ENCODE measurements at regions not wholly inside any gene's neighbourhood (a gene's known extent, or its start where the extent isn't known, plus 50 kb on each side); places are given as distances from the start of the nearest gene placed in this dataset.

DNA sequence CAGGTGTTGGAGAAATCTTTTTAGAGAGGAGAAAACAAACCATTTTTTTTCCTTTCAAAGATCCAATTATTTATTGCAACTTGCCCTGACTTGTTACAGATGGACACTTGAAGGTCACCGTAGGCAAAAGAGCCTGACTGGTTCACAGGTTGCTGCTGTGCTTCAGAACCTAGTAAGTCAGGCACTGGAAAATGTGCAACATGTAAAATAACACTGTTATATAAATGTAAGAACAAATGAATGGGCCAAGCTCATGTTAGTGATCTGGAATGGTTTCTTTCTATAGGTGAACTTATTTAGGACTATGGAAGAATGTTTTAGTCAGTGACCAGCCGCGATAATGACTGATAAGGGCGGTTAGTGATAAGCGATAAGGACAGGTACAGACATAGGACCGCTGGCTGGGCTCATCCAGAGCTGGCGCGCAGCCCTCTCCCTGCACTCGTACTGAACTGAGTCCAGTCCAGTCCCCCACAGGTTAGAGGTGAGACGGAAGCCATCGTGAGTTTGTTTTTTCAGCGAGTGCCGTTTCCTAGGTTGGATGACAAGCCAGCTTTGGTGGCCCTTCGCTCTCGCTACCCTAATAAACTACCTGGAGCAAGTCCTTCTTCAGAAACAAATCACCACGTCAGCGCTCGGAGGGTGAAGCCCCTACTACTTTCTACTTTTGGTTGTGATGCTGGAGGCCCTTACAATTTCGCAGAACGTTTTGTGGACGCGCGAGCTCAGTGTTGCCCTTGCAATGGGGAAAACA lies 94.4 kb upstream of the PRDM1 start:
- TF ChIP-seq, protein P1, sequence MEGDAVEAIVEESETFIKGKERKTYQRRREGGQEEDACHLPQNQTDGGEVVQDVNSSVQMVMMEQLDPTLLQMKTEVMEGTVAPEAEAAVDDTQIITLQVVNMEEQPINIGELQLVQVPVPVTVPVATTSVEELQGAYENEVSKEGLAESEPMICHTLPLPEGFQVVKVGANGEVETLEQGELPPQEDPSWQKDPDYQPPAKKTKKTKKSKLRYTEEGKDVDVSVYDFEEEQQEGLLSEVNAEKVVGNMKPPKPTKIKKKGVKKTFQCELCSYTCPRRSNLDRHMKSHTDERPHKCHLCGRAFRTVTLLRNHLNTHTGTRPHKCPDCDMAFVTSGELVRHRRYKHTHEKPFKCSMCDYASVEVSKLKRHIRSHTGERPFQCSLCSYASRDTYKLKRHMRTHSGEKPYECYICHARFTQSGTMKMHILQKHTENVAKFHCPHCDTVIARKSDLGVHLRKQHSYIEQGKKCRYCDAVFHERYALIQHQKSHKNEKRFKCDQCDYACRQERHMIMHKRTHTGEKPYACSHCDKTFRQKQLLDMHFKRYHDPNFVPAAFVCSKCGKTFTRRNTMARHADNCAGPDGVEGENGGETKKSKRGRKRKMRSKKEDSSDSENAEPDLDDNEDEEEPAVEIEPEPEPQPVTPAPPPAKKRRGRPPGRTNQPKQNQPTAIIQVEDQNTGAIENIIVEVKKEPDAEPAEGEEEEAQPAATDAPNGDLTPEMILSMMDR (IDR thresholded peaks at IDR 0.05; ENCODE audit: extremely low read depth, missing control alignments) = no peak
- DNase-seq (ENCODE audit: low spot score) = no peak

DNA sequence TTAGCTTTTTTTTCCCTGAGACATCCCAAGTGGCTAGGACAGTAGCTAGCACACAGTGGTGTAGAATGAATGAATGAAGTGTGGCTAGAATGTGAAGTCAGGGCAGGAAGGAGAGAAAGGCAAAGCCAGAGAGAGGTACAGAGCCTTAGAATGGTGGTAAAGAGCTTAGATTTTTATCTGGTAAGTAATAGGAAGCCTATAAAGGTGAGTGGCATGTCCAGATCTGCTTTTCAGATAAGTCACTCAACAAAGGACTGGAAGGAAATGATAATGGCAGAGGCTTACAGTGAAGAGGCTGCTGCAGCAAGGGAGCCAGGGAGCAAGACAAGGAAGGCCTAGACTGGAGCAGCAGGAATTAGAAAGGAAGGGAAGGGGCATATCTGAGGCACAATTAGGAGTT lies 96.0 kb upstream of the PRDM1 start:
- no peak for DNase-seq (ENCODE audit: low spot score)
- TF ChIP-seq, protein P1 (IDR thresholded peaks at IDR 0.05; ENCODE audit: extremely low read depth, missing control alignments) = no peak

DNA sequence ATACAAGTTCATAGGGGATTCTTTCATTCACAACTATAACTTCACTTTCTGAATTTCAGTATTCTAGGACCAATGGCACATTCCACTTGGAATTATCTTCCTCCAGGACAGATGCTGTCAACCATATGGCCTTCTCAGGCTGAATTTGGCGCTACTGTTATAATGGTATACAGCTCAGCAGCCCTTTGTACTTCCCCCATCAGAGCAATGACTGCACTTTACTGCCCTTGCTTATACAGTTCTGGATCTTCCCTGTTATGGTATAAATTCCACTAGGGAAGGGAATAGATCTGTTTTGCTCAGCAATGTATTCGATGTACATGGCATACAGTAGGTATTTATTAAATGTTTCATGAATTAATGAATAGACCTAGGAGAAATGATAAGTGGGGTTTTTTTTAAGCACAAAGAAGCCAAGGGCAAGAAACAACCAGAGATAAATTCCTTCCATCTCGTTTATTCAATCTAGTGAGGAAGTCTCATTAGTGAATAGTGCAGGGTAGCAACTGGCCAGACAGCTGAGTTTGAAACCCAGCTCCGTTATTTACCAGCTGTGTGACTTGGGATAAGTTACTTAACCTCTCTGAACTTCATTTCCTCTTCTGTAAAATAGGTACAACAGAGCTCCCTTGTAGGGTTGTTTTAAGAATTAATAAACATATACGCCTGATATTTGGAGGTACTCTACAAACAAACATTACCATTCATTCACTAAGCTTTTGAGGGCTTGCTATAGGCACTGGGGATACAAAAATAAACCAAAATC lies 97.1 kb upstream of the PRDM1 start:
- no peak for DNase-seq (ENCODE audit: low spot score)
- TF ChIP-seq, protein P1 (IDR thresholded peaks at IDR 0.05; ENCODE audit: extremely low read depth, missing control alignments) = no peak

DNA sequence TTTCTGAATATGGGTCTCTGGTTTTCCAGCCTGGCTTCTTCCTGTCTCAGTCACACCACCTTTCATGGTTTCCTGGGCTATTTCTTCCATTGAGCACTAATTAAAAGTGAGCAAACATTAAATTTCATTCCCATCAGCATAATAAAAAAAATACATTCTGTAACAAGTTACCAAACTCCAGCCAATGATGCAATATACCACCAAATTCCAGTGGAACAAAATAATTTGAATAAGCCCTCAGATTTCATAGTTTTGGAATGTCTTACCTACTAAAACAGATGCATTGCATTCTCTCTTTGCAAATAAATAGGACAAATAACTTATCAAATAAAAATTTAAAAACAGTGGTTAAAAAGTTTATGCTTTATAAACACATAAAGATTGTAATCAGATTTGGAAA lies 97.8 kb upstream of the PRDM1 start:
- DNase-seq (ENCODE audit: low spot score) = no peak
- TF ChIP-seq, protein P1 (IDR thresholded peaks at IDR 0.05; ENCODE audit: extremely low read depth, missing control alignments) = no peak

DNA sequence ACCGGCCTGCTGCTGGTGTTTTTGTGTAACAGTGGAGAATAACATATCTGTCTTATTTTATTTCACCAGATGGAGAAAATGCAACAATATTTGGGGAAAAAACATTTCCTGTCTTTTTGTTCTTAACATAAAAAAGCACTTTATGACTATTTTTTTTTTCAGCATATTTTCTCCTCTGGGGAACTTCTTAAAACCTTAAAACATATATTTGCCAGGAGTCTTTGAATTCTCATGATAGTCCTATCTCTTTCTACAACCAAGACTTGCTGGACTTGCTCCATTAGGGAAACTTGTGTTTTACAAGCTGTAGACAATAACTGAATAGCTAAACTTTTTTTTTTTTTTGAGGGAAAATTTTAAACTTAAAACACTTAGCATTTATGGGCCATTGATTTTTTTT lies 98.6 kb upstream of the PRDM1 start:
- TF ChIP-seq, protein P1 (IDR thresholded peaks at IDR 0.05; ENCODE audit: extremely low read depth, missing control alignments) = no peak
- DNase-seq (ENCODE audit: low spot score) = no peak

DNA sequence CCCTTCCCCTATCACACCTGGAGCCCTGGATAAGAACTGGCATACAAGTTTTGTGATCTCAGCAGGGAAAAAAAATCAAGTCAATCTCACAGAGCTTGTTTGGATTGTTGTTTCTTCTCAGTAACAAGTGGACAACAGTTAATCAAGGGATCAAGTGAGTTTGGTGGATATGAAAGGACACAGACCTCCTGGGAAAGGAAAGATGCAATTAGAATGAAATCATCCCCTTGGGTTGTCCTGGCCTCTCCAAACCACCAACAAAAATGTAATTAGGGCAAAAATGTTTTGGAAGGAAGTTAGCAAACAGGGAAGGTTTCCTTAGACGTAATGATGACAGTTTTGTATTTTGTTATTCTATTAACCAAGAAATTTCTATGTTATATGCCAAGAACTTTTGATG lies 99.1 kb upstream of the PRDM1 start:
- TF ChIP-seq, protein P1 (IDR thresholded peaks at IDR 0.05; ENCODE audit: extremely low read depth, missing control alignments) = no peak
- DNase-seq (ENCODE audit: low spot score) = no peak
